GM12865 (cell line): ENCODE measurements at regions not wholly inside any gene's neighbourhood (a gene's known extent, or its start where the extent isn't known, plus 50 kb on each side); places are given as distances from the start of the nearest gene placed in this dataset.

Experiments
- DNase-seq: peaks from one replicate; pipeline ENCODE4 v3.0.0; 2010; ENCODE audit warnings: low read depth
- H3K4me3 ChIP-seq: 2 replicates; pipeline ENCODE4 v1.5.1; 2011; ENCODE audit warnings: mild to moderate bottlenecking, low read depth, low read length, control low read depth
- CTCF ChIP-seq: IDR thresholded peaks from 2 replicates; pipeline ENCODE4 v1.5.1; 2011; ENCODE audit warnings: low read length, control low read depth, low read depth, inconsistent platforms; ENCODE audit not compliant: insufficient read depth; ENCODE audit errors: missing control alignments

DNA sequence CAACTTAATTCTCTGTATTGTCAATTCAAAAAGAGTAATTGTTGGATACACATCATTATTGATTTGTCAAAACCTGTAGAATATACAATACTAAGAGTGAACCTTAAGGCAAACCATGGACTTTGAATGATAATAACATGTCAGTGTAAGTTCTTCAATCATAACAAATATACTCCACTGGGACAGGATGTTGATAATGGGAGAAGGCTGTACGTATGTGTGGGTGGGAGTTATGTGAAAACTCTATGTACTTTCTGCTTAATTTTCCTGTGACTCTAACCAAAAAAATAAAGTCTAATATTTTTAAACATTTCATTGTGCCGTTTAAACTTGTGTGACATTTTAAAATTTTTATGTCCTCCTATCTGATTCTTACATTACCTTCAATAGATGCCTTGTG is 526.7 kb downstream of the SUCLA2 start:
- no peak for DNase-seq
- TF ChIP-seq CTCF = no peak
- no peak overlapping the region for H3K4me3 ChIP-seq

DNA sequence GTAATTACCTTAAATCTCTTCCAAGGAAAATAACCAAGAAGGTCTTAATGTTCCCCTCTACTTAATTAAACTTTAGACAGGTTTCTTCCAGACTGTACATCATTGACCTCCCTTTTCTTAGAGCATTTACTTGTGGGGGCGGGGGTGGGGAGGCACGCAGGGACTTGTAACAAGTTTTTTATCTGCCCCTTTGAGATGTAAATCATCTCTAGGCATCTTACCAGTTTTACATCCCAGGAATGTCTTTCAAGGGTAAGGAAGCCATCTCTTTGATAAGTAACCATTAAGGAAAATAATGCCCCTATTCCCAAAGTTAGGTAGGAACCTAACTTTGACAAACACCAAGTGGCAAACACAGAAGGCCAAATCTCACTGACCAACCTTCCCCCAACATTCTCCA is 528.6 kb downstream of the SUCLA2 start:
- no peak for DNase-seq
- no peak for TF ChIP-seq CTCF
- no peak overlapping the region for H3K4me3 ChIP-seq

- DNase-seq = peak; percentile 10
- no peak for TF ChIP-seq CTCF
- no peak overlapping the region for H3K4me3 ChIP-seq
Observed at GRCh38 chr13:47463726-47464125, 537.3 kb downstream of the SUCLA2 start.

- H3K4me3 ChIP-seq = no peak overlapping the region
- DNase-seq = no peak
- no peak for TF ChIP-seq CTCF
Observed at GRCh38 chr13:47463002-47463401, 538.1 kb downstream of the SUCLA2 start.

GRCh38 chr13:47461816-47462215 is 539.3 kb downstream of the SUCLA2 start:
- H3K4me3 ChIP-seq = no peak overlapping the region
- no peak for TF ChIP-seq CTCF
- DNase-seq = no peak

- DNase-seq = peak; percentile 36
- H3K4me3 ChIP-seq = no peak overlapping the region
- peak; percentile 20 for TF ChIP-seq CTCF
Observed at GRCh38 chr13:47459512-47459911, 541.6 kb downstream of the SUCLA2 start.

- DNase-seq = no peak
- H3K4me3 ChIP-seq = no peak overlapping the region
- TF ChIP-seq CTCF = no peak
Observed at GRCh38 chr13:47457626-47458025, 543.4 kb downstream of the SUCLA2 start.
